PFSK-1 (cell line): ENCODE measurements at regions not wholly inside any gene's neighbourhood (a gene's known extent, or its start where the extent isn't known, plus 50 kb on each side); places are given as distances from the start of the nearest gene placed in this dataset.

Source experiments
- POLR2AphosphoS5 ChIP-seq: IDR thresholded peaks from 2 replicates; pipeline ENCODE4 v1.6.1; 2012; ENCODE audit warnings: low read depth, mild to moderate bottlenecking, control low read depth, low read length, moderate library complexity
- TF ChIP-seq, protein P1 (sequence below), 2 experiments: IDR thresholded peaks; 2 replicates each; pipeline versions ENCODE4 v1.6.1 to v1.8.0; 2011 to 2012; ENCODE audit warnings: low read depth in 2 of 2, low read length in 2 of 2, control low read depth in 1 of 2, inconsistent platforms in 1 of 2, mild to moderate bottlenecking in 1 of 2, moderate library complexity in 1 of 2; ENCODE audit not compliant: insufficient read depth in 1 of 2

DNA sequence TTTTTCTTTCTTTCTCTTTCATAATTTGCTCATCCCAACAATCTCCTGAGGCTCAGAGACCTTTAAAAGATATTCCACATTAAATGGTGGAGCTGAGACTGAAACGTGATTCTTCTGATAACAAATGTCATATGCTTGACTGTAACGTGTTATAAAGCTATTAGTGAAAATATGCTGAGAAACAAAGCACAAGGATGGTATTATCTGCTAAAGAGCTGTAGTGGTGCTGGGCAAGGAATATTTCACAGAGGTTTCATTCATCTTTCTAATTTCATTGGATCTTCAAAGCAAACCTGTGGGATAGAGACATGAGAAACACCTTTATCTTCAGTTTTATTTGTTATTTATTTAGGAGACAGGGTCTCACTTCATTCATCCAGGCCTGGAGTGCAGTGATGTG, 98.1 kb upstream of the WLS start:
- no peak for TF ChIP-seq POLR2AphosphoS5
- TF ChIP-seq, protein P1, sequence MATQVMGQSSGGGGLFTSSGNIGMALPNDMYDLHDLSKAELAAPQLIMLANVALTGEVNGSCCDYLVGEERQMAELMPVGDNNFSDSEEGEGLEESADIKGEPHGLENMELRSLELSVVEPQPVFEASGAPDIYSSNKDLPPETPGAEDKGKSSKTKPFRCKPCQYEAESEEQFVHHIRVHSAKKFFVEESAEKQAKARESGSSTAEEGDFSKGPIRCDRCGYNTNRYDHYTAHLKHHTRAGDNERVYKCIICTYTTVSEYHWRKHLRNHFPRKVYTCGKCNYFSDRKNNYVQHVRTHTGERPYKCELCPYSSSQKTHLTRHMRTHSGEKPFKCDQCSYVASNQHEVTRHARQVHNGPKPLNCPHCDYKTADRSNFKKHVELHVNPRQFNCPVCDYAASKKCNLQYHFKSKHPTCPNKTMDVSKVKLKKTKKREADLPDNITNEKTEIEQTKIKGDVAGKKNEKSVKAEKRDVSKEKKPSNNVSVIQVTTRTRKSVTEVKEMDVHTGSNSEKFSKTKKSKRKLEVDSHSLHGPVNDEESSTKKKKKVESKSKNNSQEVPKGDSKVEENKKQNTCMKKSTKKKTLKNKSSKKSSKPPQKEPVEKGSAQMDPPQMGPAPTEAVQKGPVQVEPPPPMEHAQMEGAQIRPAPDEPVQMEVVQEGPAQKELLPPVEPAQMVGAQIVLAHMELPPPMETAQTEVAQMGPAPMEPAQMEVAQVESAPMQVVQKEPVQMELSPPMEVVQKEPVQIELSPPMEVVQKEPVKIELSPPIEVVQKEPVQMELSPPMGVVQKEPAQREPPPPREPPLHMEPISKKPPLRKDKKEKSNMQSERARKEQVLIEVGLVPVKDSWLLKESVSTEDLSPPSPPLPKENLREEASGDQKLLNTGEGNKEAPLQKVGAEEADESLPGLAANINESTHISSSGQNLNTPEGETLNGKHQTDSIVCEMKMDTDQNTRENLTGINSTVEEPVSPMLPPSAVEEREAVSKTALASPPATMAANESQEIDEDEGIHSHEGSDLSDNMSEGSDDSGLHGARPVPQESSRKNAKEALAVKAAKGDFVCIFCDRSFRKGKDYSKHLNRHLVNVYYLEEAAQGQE (IDR thresholded peaks at IDR 0.05; ENCODE audit: insufficient read depth in 1 of 2, low read depth in 2 of 2, low read length in 2 of 2), result no peak
